Anterior cingulate cortex (tissue), 58 donors: ENCODE measurements at regions not wholly inside any gene's neighbourhood (a gene's known extent, or its start where the extent isn't known, plus 50 kb on each side); places are given as distances from the start of the nearest gene placed in this dataset.

Experiments
- DNase-seq, 58 donors: peaks; one replicate each; lab custom pipeline; 2025; lab: John Stamatoyannopoulos, UW

- no peak for DNase-seq
These were observed 83.8 kb upstream of the SUCLG2 start for GRCh38 chr3:67737906-67738865.

- DNase-seq = no peak
These were observed 82.7 kb upstream of the SUCLG2 start for GRCh38 chr3:67737140-67737539.

DNA sequence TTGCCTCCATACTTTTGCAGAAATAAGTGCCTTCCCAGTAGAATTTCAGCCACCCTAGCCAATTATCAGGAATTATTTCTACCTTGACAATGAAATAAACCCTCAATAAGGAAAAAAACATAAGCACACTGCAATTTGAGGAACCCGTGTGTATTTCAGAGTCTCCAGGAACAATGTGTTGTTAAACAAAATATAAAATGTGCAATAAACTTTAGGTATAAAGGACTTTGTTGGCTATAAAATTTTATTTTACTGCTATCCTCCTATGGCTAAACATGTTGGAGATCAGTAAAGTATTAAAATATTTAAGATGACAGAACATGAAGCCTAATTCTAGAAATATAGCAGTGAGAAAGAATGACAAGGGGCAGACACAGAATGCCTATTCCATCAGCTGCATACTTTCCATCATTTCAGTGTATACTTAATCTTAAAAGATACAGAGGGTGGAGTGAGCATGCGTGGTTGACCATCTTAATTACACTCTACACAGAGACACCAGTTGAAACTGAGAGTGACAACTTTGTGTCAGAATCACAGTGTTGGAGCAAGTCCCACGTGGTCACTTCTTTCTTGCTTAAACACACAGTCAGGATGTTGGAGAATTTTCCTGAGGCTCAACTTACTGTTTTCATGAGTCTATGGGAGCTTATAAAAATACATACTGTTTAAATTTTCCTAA, 79.0 kb upstream of the SUCLG2 start:
- no peak for DNase-seq

- no peak for DNase-seq
These were observed 70.0 kb upstream of the SUCLG2 start for GRCh38 chr3:67724434-67724833.

DNA sequence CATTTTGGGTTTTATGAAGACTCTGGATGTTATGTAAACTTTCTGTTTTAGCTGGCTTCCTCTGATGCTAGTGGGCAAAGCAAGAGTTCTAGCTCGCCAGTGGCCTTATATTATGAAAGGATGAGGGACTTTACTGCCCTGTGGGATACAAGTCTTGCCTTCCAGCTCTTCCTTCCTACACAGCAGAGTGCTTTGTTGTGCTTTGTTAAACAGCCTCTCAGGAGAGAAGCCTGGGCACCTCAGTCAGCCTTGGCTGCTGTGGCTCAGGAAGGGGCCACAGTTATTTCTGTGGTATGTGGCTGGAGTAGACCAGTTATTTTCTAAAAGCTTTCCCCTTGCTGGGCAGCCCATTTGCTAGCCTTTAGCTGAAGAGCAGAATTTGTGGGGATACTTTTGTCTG, 69.5 kb upstream of the SUCLG2 start:
- no peak for DNase-seq

DNA sequence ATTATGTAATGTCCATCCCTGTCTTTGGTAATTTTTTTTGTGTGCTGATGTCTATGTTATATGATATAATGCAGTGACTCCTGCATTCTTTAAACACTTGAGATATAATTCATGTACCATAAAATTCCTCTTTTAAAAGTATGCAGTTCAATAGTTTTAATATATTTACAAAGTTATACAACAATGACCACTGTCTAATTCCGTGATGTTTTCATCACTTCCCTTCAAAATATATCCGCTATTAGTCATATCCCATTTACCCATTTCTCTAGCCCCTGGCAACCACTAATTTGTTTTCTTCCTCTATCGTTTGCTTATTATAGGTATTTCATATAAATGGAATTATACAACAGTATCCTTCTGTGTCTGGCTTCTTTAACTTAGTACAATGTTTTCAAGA, 64.9 kb upstream of the SUCLG2 start:
- DNase-seq = no peak

- DNase-seq = no peak
These were observed 61.6 kb upstream of the SUCLG2 start for GRCh38 chr3:67715971-67716370.

DNA sequence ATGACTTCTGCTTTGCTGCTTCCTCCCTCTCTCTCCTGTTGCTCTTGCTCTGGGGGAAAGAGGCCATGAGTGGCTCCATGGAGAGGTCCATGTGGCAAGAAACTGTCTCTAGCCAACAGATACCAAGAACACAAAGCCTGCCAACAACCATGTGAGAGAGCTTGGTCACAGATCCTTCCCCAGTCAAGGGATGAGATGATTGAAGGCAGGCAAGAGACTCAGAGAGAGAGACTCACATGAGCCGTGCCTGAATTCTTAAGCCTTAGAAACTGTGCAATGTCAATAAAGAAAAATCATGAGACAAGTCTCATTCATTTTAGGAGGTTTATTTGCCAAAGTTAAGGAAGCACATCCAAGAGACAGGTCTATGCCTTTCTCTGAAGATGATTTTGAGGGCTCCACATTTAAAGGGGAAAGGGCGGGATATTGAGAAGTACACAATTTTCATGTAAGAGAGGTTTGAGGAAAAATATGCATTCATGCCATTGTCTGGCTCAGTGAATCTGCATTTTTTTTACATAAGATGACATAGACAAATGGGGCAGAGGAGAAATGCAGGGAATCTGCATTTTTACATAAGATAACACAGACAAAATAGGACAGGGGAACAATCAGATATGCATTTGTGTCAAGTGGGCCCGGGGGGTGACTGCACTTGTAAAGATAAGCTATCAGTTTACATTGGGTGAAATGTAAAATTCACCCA, 59.5 kb upstream of the SUCLG2 start:
- DNase-seq = peak in 1 of 58 donors; percentile 2

DNA sequence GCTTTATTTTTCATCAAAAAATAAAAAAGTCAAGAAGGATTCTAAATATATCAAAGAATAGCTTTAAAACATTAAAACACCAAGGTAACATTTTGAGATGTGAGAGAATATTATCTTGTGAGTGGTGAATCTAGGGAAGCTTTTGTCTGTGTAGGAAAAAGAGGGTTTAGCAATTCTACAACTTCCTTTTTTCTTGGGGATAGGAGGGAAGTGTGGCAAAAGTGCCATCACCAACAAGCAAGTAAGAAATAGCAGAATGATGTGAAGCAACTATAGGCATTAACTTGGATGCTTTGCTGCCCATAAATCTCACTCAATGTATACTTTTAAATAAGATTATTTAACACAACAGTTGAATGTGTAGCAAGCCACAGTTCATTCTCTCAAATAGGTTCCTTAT, 57.8 kb upstream of the SUCLG2 start:
- DNase-seq = no peak

DNA sequence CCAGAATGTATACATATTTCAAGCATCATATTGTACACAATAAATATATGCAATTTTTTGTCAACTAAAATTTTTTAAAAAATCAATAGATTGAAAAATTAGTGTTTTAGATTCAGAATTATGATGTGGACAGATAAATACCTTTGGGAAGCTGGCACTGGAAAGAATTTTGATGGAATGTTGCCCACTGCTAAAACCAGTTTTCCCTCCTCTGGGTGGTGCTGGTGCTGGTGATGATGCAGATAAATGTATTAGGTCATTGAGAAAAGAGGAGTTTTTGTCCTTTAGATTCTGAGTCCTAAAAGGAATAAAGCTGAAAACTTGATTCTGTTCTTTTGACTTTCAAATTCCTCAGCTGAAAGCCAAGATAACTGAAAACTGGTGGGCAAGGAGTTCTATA, 56.0 kb upstream of the SUCLG2 start:
- no peak for DNase-seq

DNA sequence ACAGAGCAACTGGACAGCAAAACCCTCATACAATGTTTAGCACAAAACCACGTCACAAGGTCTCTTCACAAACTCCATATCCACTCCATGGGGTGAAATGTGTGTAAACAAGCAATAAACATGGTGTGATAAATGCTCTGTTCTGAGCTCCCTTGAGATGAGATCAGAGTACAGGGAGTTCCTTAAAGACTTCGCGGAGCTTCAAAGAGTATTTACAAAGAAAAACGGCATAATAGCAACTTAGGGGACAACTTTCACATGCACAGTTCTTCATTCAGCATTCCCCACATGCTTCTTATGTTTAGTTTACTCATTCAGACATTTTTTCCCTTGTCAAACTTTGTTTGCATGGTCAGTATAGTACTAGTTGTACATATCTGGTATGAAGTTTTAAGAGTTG, 52.5 kb upstream of the SUCLG2 start:
- DNase-seq = no peak

GRCh38 chr3:67704322-67704721, 49.9 kb upstream of the SUCLG2 start:
- no peak for DNase-seq
